Fibroblast of lung (primary cell): ENCODE measurements at regions not wholly inside any gene's neighbourhood (a gene's known extent, or its start where the extent isn't known, plus 50 kb on each side); places are given as distances from the start of the nearest gene placed in this dataset.

Experiments
- CTCF ChIP-seq, 2 donors: IDR thresholded peaks in 1 of 2; conservative IDR thresholded peaks in 1 of 2; 1 replicate in 1 of 2; 2 replicates in 1 of 2; pipeline ENCODE4 v1.5.1; 2011 to 2012; ENCODE audit warnings: low read length in 2 of 2, control low read depth in 1 of 2, inconsistent platforms in 1 of 2, low read depth in 1 of 2, mild to moderate bottlenecking in 1 of 2
- EZH2 ChIP-seq: IDR thresholded peaks from 2 replicates; pipeline ENCODE4 v1.5.1; 2012; ENCODE audit warnings: low read length, control low read depth, mild to moderate bottlenecking; ENCODE audit errors: missing control alignments

- no peak for TF ChIP-seq CTCF (conservative IDR thresholded peaks at IDR 0.05 in 1 of 2, IDR thresholded peaks at IDR 0.05 in 1 of 2; ENCODE audit: low read depth in 1 of 2, low read length in 2 of 2)
- TF ChIP-seq EZH2: no peak
Observed at GRCh38 chr10:59077855-59078254, 98.6 kb upstream of the PHYHIPL start.
